ENCODE measurements at regions not wholly inside any gene's neighbourhood (a gene's known extent, or its start where the extent isn't known, plus 50 kb on each side); places are given as distances from the start of the nearest gene placed in this dataset.
"Not testable (repeated sequence)": the region's sequence is repeated elsewhere in the genome, so short reads cannot be mapped to it uniquely, and the experiment has no call there.

- ChIA-PET POLR2A (no interaction called here), CTCF (no interaction called here)
Observed at GRCh38 chr4:159777689-159778088, 674.8 kb downstream of the RAPGEF2 start.

- ChIA-PET CTCF (no interaction called here), POLR2A (no interaction called here)
Observed at GRCh38 chr4:159778298-159778697, 675.4 kb downstream of the RAPGEF2 start.

- POLR2A ChIA-PET, result no interaction called here
- CTCF ChIA-PET, result no interaction called here
Observed at GRCh38 chr4:159779716-159780115, 676.8 kb downstream of the RAPGEF2 start.

DNA sequence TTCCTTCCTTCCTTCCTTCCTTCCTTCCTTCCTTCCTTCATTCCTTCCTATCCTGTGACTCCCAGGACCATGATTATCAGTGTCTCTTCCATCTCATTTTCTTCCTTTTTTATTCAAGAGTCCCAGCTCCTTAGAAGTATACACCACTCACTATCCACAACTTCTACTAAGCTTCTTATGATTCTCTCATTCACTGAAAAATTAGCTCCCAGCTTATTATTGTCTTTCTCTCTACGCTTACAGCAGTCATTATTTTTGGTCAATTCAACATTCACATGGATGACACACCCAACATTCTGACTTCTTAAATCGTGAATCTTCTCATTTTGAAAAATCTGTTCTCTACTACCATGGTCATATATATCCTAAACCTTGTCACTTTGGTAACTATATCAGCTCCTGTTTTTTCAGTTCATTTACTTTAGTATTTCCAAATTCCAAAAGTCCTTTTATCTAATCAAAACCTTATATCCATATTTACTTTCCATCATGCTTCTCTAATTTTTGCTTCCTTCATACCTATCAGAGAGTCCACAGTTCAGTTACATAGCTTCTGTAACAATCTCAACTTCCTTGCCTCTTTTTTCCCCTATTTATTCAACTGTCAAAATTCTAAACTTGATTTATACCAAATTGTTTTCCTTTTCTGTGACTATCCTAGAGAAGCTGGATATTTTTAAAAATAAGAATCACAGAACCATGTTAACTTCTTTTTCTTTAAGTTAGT, 677.5 kb downstream of the RAPGEF2 start:
- POLR2A ChIA-PET, result no interaction called here
- CTCF ChIA-PET, result no interaction called here

GRCh38 chr4:159787901-159788300, 685.0 kb downstream of the RAPGEF2 start:
- ChIA-PET CTCF (no interaction called here), POLR2A (no interaction called here)

GRCh38 chr4:159791334-159791733, 688.5 kb downstream of the RAPGEF2 start:
- CTCF ChIA-PET, result no interaction called here
- POLR2A ChIA-PET, result no interaction called here

GRCh38 chr4:159804592-159804991, 701.7 kb downstream of the RAPGEF2 start:
- POLR2A ChIA-PET, CTCF ChIA-PET: not testable (repeated sequence)

- POLR2A ChIA-PET, result no interaction called here
- CTCF ChIA-PET, result interaction anchor here (0.6 kb wide), 1 partner anchor 117 kb away, joined by 4 read pairs; no protein-coding TSS in a partner anchor
Observed at GRCh38 chr4:159823743-159824142, 720.9 kb downstream of the RAPGEF2 start.

GRCh38 chr4:159828687-159829086, 725.8 kb downstream of the RAPGEF2 start:
- POLR2A ChIA-PET, result no interaction called here
- CTCF ChIA-PET, result no interaction called here

DNA sequence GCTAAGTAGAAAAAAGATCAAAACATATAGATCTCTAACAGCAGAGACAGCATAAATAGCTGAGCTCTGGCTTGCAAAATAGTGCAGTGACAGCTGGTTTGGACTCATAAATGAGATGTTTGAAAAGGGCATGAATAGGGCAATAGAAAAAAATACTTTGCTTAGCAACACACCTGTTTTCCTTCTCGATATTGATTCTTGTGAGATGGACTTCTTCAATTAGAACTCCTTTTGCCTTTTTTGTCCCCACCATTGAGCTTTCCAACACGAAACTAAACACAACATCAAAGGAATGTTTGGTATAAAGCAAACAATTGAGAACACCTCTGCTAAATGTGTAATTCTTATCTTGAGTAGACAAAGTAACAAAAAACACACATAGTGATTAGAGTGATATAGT, 726.3 kb downstream of the RAPGEF2 start:
- POLR2A ChIA-PET, result no interaction called here
- CTCF ChIA-PET, result no interaction called here

DNA sequence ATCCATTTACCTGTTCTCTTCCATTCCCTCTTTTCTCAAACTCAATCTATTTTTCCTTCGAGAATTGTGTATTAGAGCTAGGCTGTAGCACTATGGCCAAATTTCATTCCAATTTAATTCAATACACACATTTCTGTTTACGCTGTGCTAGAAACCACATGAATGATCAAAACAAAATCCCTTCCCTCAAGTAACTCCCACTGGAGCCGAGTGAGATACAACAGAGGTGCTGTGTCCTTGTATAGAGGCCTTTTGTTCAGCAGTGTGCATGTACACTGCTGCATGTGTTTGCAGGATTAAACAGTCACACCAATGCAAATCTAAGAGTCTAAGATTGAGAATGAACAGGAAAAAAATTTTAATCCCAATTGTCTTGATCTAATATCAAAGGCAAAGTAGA, 734.2 kb downstream of the RAPGEF2 start:
- ChIA-PET CTCF (no interaction called here), POLR2A (no interaction called here)

- ChIA-PET CTCF (no interaction called here), POLR2A (no interaction called here)
Observed at GRCh38 chr4:159855731-159856130, 752.9 kb downstream of the RAPGEF2 start.

DNA sequence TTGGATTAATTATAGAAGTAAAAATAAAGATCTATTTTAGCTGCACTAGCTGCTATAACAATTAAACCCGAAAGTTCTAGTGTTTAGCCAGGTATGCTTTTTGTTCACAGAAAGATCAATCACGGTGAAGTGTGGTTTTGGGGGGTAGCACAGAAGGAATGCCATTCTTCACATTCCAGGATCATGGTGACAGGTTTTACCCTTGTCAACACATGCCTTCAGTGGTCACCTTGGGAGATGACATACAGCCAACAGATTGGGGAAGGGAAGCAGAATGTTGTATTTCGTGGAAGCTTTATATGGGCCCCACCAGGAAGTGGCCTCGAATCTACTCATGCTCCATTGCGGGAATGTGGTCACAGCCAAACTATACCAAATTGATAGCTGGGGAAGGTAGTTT, 753.6 kb downstream of the RAPGEF2 start:
- CTCF ChIA-PET, result no interaction called here

DNA sequence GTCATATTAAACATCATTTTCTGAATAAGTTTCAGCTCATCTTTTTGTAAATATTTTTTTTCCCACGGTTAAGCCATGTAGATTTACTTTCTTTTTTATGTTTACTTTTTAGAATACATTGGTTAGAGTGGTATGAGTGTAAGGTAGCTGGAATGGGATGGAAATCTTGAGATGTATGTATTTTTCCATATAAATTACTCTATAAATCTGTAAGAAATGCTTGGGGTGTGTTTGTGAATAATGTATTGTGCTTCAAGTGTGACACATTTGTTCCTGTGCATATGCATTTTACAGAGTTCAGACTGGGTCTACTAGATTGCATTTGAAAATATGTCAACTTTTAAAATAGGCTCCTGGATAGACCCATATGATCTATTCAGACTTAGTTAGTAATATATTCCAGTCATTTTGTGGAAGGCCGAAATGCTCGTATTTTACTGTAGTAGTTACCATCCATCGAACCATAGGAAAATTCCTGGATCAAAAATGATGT, 756.8 kb downstream of the RAPGEF2 start:
- CTCF ChIA-PET, result no interaction called here

More for the DNA sequence above, 753.6 kb downstream of the RAPGEF2 start:
- POLR2A ChIA-PET, result no interaction called here

GRCh38 chr4:159860945-159861344, 758.1 kb downstream of the RAPGEF2 start:
- ChIA-PET POLR2A (no interaction called here), CTCF (no interaction called here)

More for the DNA sequence above, 756.8 kb downstream of the RAPGEF2 start:
- POLR2A ChIA-PET, result no interaction called here

- POLR2A ChIA-PET, result no interaction called here
- CTCF ChIA-PET, result no interaction called here
Observed at GRCh38 chr4:159864337-159864736, 761.5 kb downstream of the RAPGEF2 start.

- ChIA-PET POLR2A (no interaction called here), CTCF (no interaction called here)
Observed at GRCh38 chr4:159867673-159868072, 764.8 kb downstream of the RAPGEF2 start.

GRCh38 chr4:159868936-159869335, 766.1 kb downstream of the RAPGEF2 start:
- POLR2A ChIA-PET, CTCF ChIA-PET: not testable (repeated sequence)

DNA sequence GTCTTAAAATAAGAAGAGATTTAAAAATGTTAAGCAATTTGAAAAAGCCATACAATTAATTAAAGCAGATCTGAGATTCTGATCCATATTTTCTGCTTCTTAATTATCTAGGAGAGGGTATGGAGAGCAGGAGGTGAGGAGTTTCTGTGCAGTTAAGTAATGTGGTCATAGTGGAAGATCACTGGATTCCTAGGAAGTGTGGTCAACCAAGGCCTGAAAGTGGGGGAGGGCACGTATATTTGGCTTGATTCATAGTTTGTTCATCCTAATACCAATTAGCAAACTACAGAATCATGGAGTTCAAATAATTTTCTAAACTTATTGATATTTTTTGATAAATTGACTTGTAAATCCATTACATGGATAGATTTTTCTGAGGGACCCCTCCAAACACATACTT, 768.3 kb downstream of the RAPGEF2 start:
- POLR2A ChIA-PET, result no interaction called here
- CTCF ChIA-PET, result no interaction called here

DNA sequence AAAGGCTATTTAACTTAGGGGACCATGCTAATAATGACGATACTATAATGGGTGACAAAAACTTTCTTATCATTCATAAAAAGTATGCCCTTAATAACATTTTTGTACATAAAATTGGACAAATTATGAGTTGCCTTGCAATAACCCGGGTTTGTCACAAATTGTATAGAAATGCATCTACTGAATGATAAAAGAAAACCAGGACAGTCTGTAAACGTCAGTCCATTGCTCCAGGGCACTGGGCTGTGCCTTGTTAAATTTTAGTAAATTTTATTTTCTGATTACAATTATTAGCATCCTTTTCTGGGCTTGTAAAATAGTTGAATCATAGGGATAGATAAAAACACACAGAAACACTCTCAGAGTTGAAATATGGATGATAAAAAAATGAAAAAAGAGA, 778.3 kb downstream of the RAPGEF2 start:
- POLR2A ChIA-PET, result no interaction called here
- CTCF ChIA-PET, result no interaction called here

GRCh38 chr4:159884989-159885388, 782.1 kb downstream of the RAPGEF2 start:
- CTCF ChIA-PET, result no interaction called here
- POLR2A ChIA-PET, result no interaction called here

DNA sequence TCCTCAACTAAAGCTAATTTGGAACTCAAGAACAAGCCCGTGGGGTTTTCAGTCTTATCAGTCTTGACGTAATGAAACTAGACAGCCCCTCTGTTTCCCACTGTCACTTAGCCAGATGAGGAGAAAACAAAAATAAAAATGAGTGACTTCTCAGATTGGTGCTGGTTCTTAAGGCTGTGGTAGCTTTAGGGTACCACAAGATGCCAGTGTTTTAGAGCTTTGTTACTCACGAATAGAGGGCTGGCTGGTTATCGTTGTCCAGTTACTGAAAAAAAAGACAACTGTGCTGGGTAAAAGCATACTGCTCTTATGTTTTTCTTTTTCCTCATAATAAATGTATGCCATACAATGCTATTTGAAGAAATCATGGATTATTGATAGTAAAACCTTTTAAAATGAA, 796.7 kb downstream of the RAPGEF2 start:
- POLR2A ChIA-PET, result no interaction called here
- CTCF ChIA-PET, result no interaction called here

Data from activated CD8-positive, alpha-beta memory T cell treated with anti-CD3 and anti-CD28 coated beads for 36 hours (primary cell).